ENCODE measurements at regions not wholly inside any gene's neighbourhood (a gene's known extent, or its start where the extent isn't known, plus 50 kb on each side); places are given as distances from the start of the nearest gene placed in this dataset.

GRCh38 chr13:112227031-112227430, 149.1 kb upstream of the SPACA7 start:
- POLR2A ChIA-PET (ENCODE audit: partially characterized antibody), result interaction anchor here (0.8 to 1.3 kb wide), 2 partner anchors 11 to 217 kb away, joined by 3 read pairs; no protein-coding TSS in a partner anchor
- no peak overlapping the region for H3K4ac ChIP-seq (replicated peaks; ENCODE audit: insufficient read length, low read depth, low read length)
- H3K79me1 ChIP-seq (ENCODE audit: low read depth, low read length), result no peaks in the 10 kb centered on the region
- peaks cover 0 to 5% (median 0%) of the 10 kb centered on the region in 4 experiments; a peak in 2 of 7 replicates for H3K27me3 ChIP-seq (replicated peaks in 1 of 4; ENCODE audit: control insufficient read depth in 3 of 4, extremely low read depth in 1 of 4, insufficient read depth in 3 of 4, low read length in 3 of 4)
- no peak overlapping the region for H3K27ac ChIP-seq (ENCODE audit: low read depth, low read length)
- FAIRE-seq (no peak), DNase-seq (ENCODE audit: low read depth in 1 of 2, low spot score in 2 of 2) (no peak)
- H3K14ac ChIP-seq (ENCODE audit: insufficient read length), result no peak overlapping the region
- no peak overlapping the region for H2AFZ ChIP-seq (ENCODE audit: low read length)
- no peaks in the 10 kb centered on the region for H3K79me2 ChIP-seq (ENCODE audit: control insufficient read depth in 1 of 2, insufficient read depth in 2 of 2, low read length in 2 of 2)
- H3K18ac ChIP-seq (ENCODE audit: extremely low read depth, low read length), result no peak overlapping the region
- WGBS, 2 experiments (ENCODE audit: extremely low coverage in 1 of 2, insufficient coverage in 1 of 2, insufficient read length in 1 of 2, insufficient replicate concordance in 2 of 2, low coverage in 1 of 2, low lambda C conversion rate in 2 of 2, missing lambda C conversion rate in 1 of 2), result 92% methylated on average over 12 of the region's 12 CpGs; no CpG with 5 or more reads in 1 of the 2 experiments
- H4K20me1 ChIP-seq (replicated peaks in 1 of 2; ENCODE audit: control insufficient read depth in 1 of 2, insufficient read depth in 2 of 2, low read length in 2 of 2), result no peaks in the 10 kb centered on the region
- no peaks in the 10 kb centered on the region for H3K4me1 ChIP-seq (replicated peaks in 1 of 4; ENCODE audit: control insufficient read depth in 3 of 4, insufficient read depth in 4 of 4, low read length in 3 of 4)
- no peak overlapping the region for H3K4me2 ChIP-seq (ENCODE audit: insufficient read depth in 1 of 2, low read depth in 2 of 2, low read length in 2 of 2)
- no peak overlapping the region for H2BK15ac ChIP-seq (ENCODE audit: low read length)
- no peak overlapping the region for H3K9ac ChIP-seq (replicated peaks in 1 of 4; ENCODE audit: extremely low read depth in 1 of 4, low read depth in 3 of 4, low read length in 3 of 4)
- no peaks in the 10 kb centered on the region for H3K9me3 ChIP-seq (ENCODE audit: insufficient read depth in 2 of 2, low read depth in 1 of 2, low read length in 1 of 2)
- no peak overlapping the region for H2BK5ac ChIP-seq (ENCODE audit: low read depth, low read length)
- H4K91ac ChIP-seq (replicated peaks; ENCODE audit: insufficient read length, low read length), result no peak overlapping the region
- H2BK12ac ChIP-seq (ENCODE audit: low read depth, low read length), result no peak overlapping the region
- H3K23ac ChIP-seq (ENCODE audit: insufficient read length), result no peak overlapping the region
- no peak overlapping the region for H3K4me3 ChIP-seq (ENCODE audit: extremely low read depth in 1 of 4, insufficient read depth in 2 of 4, low read depth in 3 of 4, low read length in 4 of 4)
- no peak overlapping the region for H4K5ac ChIP-seq (ENCODE audit: insufficient read length, low read depth, low read length)
- H3K56ac ChIP-seq (replicated peaks; ENCODE audit: insufficient read length, low read depth, low read length), result no peak overlapping the region
- no peaks in the 10 kb centered on the region for H3K23me2 ChIP-seq (ENCODE audit: low read depth, low read length)
- H4K8ac ChIP-seq (ENCODE audit: extremely low read depth, insufficient read depth, low read length), result no peak overlapping the region
- H2AK5ac ChIP-seq (ENCODE audit: low read depth, low read length), result no peak overlapping the region
- no peak overlapping the region for H2BK120ac ChIP-seq (replicated peaks; ENCODE audit: low read depth, low read length)
- no peaks in the 10 kb centered on the region for H3K36me3 ChIP-seq (ENCODE audit: control insufficient read depth in 2 of 4, insufficient read depth in 4 of 4, low read length in 3 of 4)
- no peak overlapping the region for H2BK20ac ChIP-seq (ENCODE audit: low read length)
- CTCF ChIA-PET (ENCODE audit: partially characterized antibody), result interaction anchor here (1.3 to 2.0 kb wide), 3 partner anchors 12 to 21 kb away, joined by 3 to 5 read pairs (median 3); no protein-coding TSS in a partner anchor
- no peak for TF ChIP-seq RFX5 (IDR thresholded peaks at IDR 0.05; ENCODE audit: borderline replicate concordance, low read depth, low read length)
- no peak for TF ChIP-seq KDM1A (IDR thresholded peaks at IDR 0.05; ENCODE audit: borderline replicate concordance, low read length)
- no peak for TF ChIP-seq ASH2L (IDR thresholded peaks at IDR 0.05; ENCODE audit: low read length)
- TF ChIP-seq POLR2A (IDR thresholded peaks at IDR 0.05; ENCODE audit: control extremely low read depth in 1 of 2, low read depth in 2 of 2, low read length in 2 of 2), result no peak
- no peak for TF ChIP-seq KDM5A (IDR thresholded peaks at IDR 0.05; ENCODE audit: low read length)
- no peak for TF ChIP-seq ZNF274 (IDR thresholded peaks at IDR 0.05; ENCODE audit: borderline replicate concordance, extremely low read depth, low read length)
- no peak for TF ChIP-seq CBX5 (IDR thresholded peaks at IDR 0.05; ENCODE audit: low read depth, low read length)
- no peak for TF ChIP-seq TBP (IDR thresholded peaks at IDR 0.05; ENCODE audit: low read depth, low read length)
- TF ChIP-seq ATF3 (IDR thresholded peaks at IDR 0.05; ENCODE audit: insufficient read depth, low read depth, low read length), result no peak
- no peak for TF ChIP-seq SRF (IDR thresholded peaks at IDR 0.05; ENCODE audit: low read depth, low read length)
- TF ChIP-seq TCF12 (IDR thresholded peaks at IDR 0.05; ENCODE audit: low read depth, low read length), result no peak
- no peak for TF ChIP-seq KDM4A (IDR thresholded peaks at IDR 0.05; ENCODE audit: low read depth, low read length, severe bottlenecking)
- no peak for TF ChIP-seq CHD2 (IDR thresholded peaks at IDR 0.05; ENCODE audit: low read length)
- TF ChIP-seq YY1 (IDR thresholded peaks at IDR 0.05; ENCODE audit: low read depth, low read length), result no peak
- TF ChIP-seq SUZ12 (IDR thresholded peaks at IDR 0.05; ENCODE audit: low read length), result no peak
- no peak for TF ChIP-seq SP2 (IDR thresholded peaks at IDR 0.05; ENCODE audit: low read length)
